ENCODE measurements at regions not wholly inside any gene's neighbourhood (a gene's known extent, or its start where the extent isn't known, plus 50 kb on each side); places are given as distances from the start of the nearest gene placed in this dataset.

- Histone ChIP-seq H3K27me3 (ENCODE audit: low read length) (no peaks in the 10 kb centered on the region), H3K79me2 (ENCODE audit: low read length) (no peaks in the 10 kb centered on the region), H3F3A (ENCODE audit: low read length, unreplicated experiment) (no peaks in the 10 kb centered on the region), H3K9me2 (replicated peaks; ENCODE audit: low read length) (no peaks in the 10 kb centered on the region), H3K27ac (ENCODE audit: low read length) (no peak overlapping the region), H2AFZ (ENCODE audit: low read length) (no peak overlapping the region), H3K4me2 (ENCODE audit: low read length) (no peak overlapping the region), H3K9ac (ENCODE audit: low read length) (no peak overlapping the region), H4K20me1 (ENCODE audit: low read length) (no peaks in the 10 kb centered on the region), H3K4me1 (ENCODE audit: insufficient read depth, low read length) (peaks cover 24% of the 10 kb centered on the region), H3K4me3 (ENCODE audit: low read length) (no peak overlapping the region), H3K9me3 (ENCODE audit: low read length) (no peaks in the 10 kb centered on the region), H3K36me3 (ENCODE audit: low read depth, low read length) (no peaks in the 10 kb centered on the region)
- POLR2A ChIA-PET (ENCODE audit: unreplicated experiment), result no interaction called here
- no TSS peak for BruUV-seq (replicated peaks)
- CTCF ChIA-PET, result no interaction called here
- no peak for ATAC-seq
- no peak for DNase-seq
- TF ChIP-seq, protein P1, sequence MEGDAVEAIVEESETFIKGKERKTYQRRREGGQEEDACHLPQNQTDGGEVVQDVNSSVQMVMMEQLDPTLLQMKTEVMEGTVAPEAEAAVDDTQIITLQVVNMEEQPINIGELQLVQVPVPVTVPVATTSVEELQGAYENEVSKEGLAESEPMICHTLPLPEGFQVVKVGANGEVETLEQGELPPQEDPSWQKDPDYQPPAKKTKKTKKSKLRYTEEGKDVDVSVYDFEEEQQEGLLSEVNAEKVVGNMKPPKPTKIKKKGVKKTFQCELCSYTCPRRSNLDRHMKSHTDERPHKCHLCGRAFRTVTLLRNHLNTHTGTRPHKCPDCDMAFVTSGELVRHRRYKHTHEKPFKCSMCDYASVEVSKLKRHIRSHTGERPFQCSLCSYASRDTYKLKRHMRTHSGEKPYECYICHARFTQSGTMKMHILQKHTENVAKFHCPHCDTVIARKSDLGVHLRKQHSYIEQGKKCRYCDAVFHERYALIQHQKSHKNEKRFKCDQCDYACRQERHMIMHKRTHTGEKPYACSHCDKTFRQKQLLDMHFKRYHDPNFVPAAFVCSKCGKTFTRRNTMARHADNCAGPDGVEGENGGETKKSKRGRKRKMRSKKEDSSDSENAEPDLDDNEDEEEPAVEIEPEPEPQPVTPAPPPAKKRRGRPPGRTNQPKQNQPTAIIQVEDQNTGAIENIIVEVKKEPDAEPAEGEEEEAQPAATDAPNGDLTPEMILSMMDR (conservative IDR thresholded peaks at IDR 0.05; ENCODE audit: low read depth, low read length), result no peak
- TF ChIP-seq EZH2 (IDR thresholded peaks at IDR 0.05; ENCODE audit: low read length, unreplicated experiment) (no peak), EZH2phosphoT487 (IDR thresholded peaks at IDR 0.05; ENCODE audit: borderline replicate concordance, low read length) (no peak)
- intact Hi-C loops (cut with micrococcal nuclease), result no loop called here
These were observed 114.7 kb upstream of the OTOS start for GRCh38 chr2:240255165-240255491.

DNA sequence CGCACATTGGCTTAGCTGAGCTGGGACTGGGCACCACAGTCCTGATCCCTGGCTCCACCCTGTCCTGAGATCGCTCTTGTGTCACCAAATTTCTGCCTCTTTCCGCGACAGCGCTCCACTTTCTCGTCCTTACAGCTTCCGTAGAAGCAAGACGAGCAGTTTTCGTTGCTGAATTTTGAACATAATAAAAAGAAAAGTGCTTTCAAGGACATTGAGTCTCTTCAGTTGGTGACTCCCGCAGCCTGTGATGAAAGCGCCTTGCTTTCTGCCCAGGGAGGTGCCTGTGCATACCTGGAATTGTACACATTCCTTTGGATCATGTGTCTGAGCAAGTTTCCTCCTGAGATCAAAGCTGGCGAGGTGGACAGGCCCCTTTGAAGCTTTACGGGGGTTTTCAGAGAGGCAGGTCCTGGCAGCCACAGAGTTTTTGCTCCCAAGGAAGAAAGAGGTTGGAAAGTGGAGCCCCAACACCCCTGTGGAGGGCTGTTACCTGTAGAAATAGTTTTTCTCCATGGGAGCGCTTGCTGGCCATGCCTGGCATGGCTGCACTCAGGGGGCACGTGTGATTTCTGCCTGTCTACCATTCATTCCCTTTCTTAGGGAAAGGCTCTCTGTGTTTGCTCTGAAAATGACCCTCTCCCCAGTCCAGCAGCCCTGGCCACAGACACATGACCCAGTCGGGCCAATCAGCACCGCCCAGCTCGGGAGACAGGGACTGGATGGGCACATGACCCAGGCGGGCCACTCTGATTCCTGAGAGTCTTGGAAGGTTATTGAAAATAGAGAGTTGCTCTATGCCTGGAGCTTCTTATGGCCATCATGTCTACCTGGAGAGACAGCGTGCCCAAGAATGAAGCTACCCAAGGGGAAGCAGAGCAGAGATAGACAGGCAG lies 115.6 kb upstream of the OTOS start:
- TF ChIP-seq EZH2 (IDR thresholded peaks at IDR 0.05; ENCODE audit: low read length, unreplicated experiment) (no peak), EZH2phosphoT487 (IDR thresholded peaks at IDR 0.05; ENCODE audit: borderline replicate concordance, low read length) (no peak)
- TF ChIP-seq, protein P1 (conservative IDR thresholded peaks at IDR 0.05; ENCODE audit: low read depth, low read length), result no peak
- Histone ChIP-seq H3F3A (ENCODE audit: low read length, unreplicated experiment) (no peaks in the 10 kb centered on the region), H3K27ac (ENCODE audit: low read length) (no peak overlapping the region), H3K36me3 (ENCODE audit: low read depth, low read length) (no peaks in the 10 kb centered on the region), H3K9me2 (replicated peaks; ENCODE audit: low read length) (no peaks in the 10 kb centered on the region), H3K27me3 (ENCODE audit: low read length) (no peaks in the 10 kb centered on the region), H3K79me2 (ENCODE audit: low read length) (no peaks in the 10 kb centered on the region), H3K4me3 (ENCODE audit: low read length) (no peak overlapping the region), H3K9me3 (ENCODE audit: low read length) (no peaks in the 10 kb centered on the region), H3K4me2 (ENCODE audit: low read length) (no peak overlapping the region), H3K4me1 (ENCODE audit: insufficient read depth, low read length) (peaks cover 17% of the 10 kb centered on the region), H3K9ac (ENCODE audit: low read length) (no peak overlapping the region), H4K20me1 (ENCODE audit: low read length) (no peaks in the 10 kb centered on the region), H2AFZ (ENCODE audit: low read length) (0 out of 2 replicates have a peak overlapping the region, but pooled peaks have one; percentile 35)
- no peak for ATAC-seq
- DNase-seq, result peak; percentile 58
- intact Hi-C loops (cut with micrococcal nuclease), result no loop called here
- POLR2A ChIA-PET (ENCODE audit: unreplicated experiment), result no interaction called here
- BruUV-seq (replicated peaks), result no TSS peak
- CTCF ChIA-PET, result no interaction called here
